SK-N-SH (cell line): ENCODE measurements at regions not wholly inside any gene's neighbourhood (a gene's known extent, or its start where the extent isn't known, plus 50 kb on each side); places are given as distances from the start of the nearest gene placed in this dataset.

Source experiments
- CTCF ChIA-PET: fragments of 300-600, 350-600 bp; formaldehyde crosslinking; extraction: SDS; loops from one replicate; lab custom pipeline; 2021; lab: Yijun Ruan, JAX
- POLR2A ChIA-PET: fragments of 350-600 bp; sonication (Branson Sonifier 250); formaldehyde crosslinking; extraction: SDS; loops from one replicate; lab custom pipeline; 2020; ENCODE audit warnings: antibody characterized with exemption, inconsistent platforms; lab: Yijun Ruan, JAX
- DNase-seq: peaks from one replicate; pipeline ENCODE4 v3.0.0; 2012
- H2AFZ ChIP-seq: fragments of 200-600 bp; sonication (generic); 2 replicates; pipeline ENCODE4 v1.8.1; 2016; ENCODE audit warnings: antibody characterized with exemption, mild to moderate bottlenecking, low read depth
- H3F3A ChIP-seq: fragments of 200-600 bp; sonication (generic); replicated peaks from 2 replicates; pipeline ENCODE3; 2016; ENCODE audit warnings: antibody characterized with exemption, mild to moderate bottlenecking; ENCODE audit not compliant: insufficient read depth
- H3K27ac ChIP-seq, 2 experiments: fragments of 200-500 bp in 1 of 2; fragments of 200-600 bp in 1 of 2; sonication (Bioruptor generic) in 1 of 2; sonication (generic), shearing (Covaris generic) in 1 of 2; 2 replicates each; pipeline versions ENCODE4 v1.5.1 to v1.6.1; 2014 to 2016; ENCODE audit warnings: low read depth in 2 of 2, inconsistent platforms in 1 of 2, low read length in 1 of 2, mild to moderate bottlenecking in 1 of 2, mixed read lengths in 1 of 2
- H3K27me3 ChIP-seq: fragments of 200-600 bp; sonication (generic), shearing (Covaris generic); 2 replicates; pipeline ENCODE4 v1.6.1; 2016; ENCODE audit warnings: mixed run types; ENCODE audit not compliant: insufficient read depth
- H3K36me3 ChIP-seq, 2 experiments: fragments of 200-500 bp in 1 of 2; fragments of 200-600 bp in 1 of 2; sonication (Bioruptor generic) in 1 of 2; sonication (generic) in 1 of 2; replicated peaks in 1 of 2; 2 replicates each; pipeline versions ENCODE3 to v1.5.1; 2014 to 2016; ENCODE audit warnings: low read length in 1 of 2, mild to moderate bottlenecking in 1 of 2; ENCODE audit not compliant: insufficient read depth in 2 of 2, control insufficient read depth in 1 of 2
- H3K4me1 ChIP-seq, 2 experiments: fragments of 200-500 bp in 1 of 2; fragments of 200-600 bp in 1 of 2; sonication (Bioruptor generic) in 1 of 2; sonication (generic), shearing (Covaris generic) in 1 of 2; 2 replicates each; pipeline versions ENCODE4 v1.5.1 to v1.6.1; 2014 to 2016; ENCODE audit warnings: low read depth in 1 of 2, low read length in 1 of 2, mixed run types in 1 of 2; ENCODE audit not compliant: insufficient read depth in 2 of 2, control insufficient read depth in 1 of 2
- H3K4me2 ChIP-seq: fragments of 200-600 bp; sonication (generic), shearing (Covaris generic); 2 replicates; pipeline ENCODE4 v1.6.1; 2017; ENCODE audit warnings: mixed run types
- H3K4me3 ChIP-seq, 2 experiments: fragments of 200-500 bp in 1 of 2; fragments of 200-600 bp in 1 of 2; sonication (Bioruptor generic) in 1 of 2; sonication (generic), shearing (Covaris generic) in 1 of 2; 2 replicates each; pipeline versions ENCODE4 v1.5.1 to v1.8.1; 2014 to 2016; ENCODE audit warnings: low read depth in 2 of 2, inconsistent platforms in 1 of 2, low read length in 1 of 2, mild to moderate bottlenecking in 1 of 2, mixed read lengths in 1 of 2, moderate library complexity in 1 of 2
- H3K79me2 ChIP-seq: fragments of 200-600 bp; sonication (generic); 2 replicates; pipeline ENCODE4 v1.8.1; 2017; ENCODE audit warnings: mild to moderate bottlenecking; ENCODE audit not compliant: insufficient read depth
- H3K9ac ChIP-seq: fragments of 200-600 bp; sonication (generic); 2 replicates; pipeline ENCODE4 v1.6.1; 2017; ENCODE audit warnings: mixed run types
- H3K9me2 ChIP-seq: fragments of 200-600 bp; sonication (generic); 2 replicates; pipeline ENCODE4 v1.6.1; 2017; ENCODE audit warnings: mixed run types
- H3K9me3 ChIP-seq: fragments of 200-600 bp; sonication (generic); 2 replicates; pipeline ENCODE4 v1.6.1; 2017; ENCODE audit warnings: mixed run types, mild to moderate bottlenecking, moderate library complexity
- H4K20me1 ChIP-seq: fragments of 200-600 bp; sonication (generic); 2 replicates; pipeline ENCODE4 v1.6.1; 2017; ENCODE audit warnings: mild to moderate bottlenecking, mixed run types; ENCODE audit not compliant: insufficient read depth
- CHD2 ChIP-seq: fragments of 150-350 bp; IDR thresholded peaks from 2 replicates; pipeline ENCODE4 v1.6.1; 2018; ENCODE audit warnings: low read length; ENCODE audit not compliant: partially characterized antibody
- ELF1 ChIP-seq: IDR thresholded peaks from 2 replicates; pipeline ENCODE4 v1.4.0; 2012
- FOXM1 ChIP-seq: IDR thresholded peaks from 2 replicates; pipeline ENCODE4 v1.4.0; 2012; ENCODE audit warnings: low read depth, mild to moderate bottlenecking
- GATA2 ChIP-seq: sonication (generic); formaldehyde crosslinking; IDR thresholded peaks from 2 replicates; pipeline ENCODE4 v1.5.0; 2020; ENCODE audit warnings: mild to moderate bottlenecking, missing genetic modification reagents
- NFIC ChIP-seq: IDR thresholded peaks from 2 replicates; pipeline ENCODE4 v1.4.0; 2012; ENCODE audit warnings: borderline replicate concordance
- NRF1 ChIP-seq: IDR thresholded peaks from 2 replicates; pipeline ENCODE4 v1.6.1; 2012; ENCODE audit warnings: low read depth, mild to moderate bottlenecking, low read length
- SIN3A ChIP-seq: IDR thresholded peaks from 2 replicates; pipeline ENCODE4 v1.6.1; 2012; ENCODE audit warnings: low read depth, mild to moderate bottlenecking, low read length, moderate library complexity, borderline replicate concordance
- SMC3 ChIP-seq: IDR thresholded peaks from 2 replicates; pipeline ENCODE4 v1.6.1; 2012; ENCODE audit warnings: low read depth, low read length, improper control_type of control experiment
- TAF1 ChIP-seq: IDR thresholded peaks from 2 replicates; pipeline ENCODE4 v1.6.1; 2012; ENCODE audit warnings: low read depth, mild to moderate bottlenecking, low read length, moderate library complexity, borderline replicate concordance
- TCF12 ChIP-seq: IDR thresholded peaks from 2 replicates; pipeline ENCODE4 v1.4.0; 2012
- YY1 ChIP-seq: IDR thresholded peaks from 2 replicates; pipeline ENCODE4 v1.4.0; 2012; ENCODE audit warnings: low read depth, mild to moderate bottlenecking
- TF ChIP-seq, protein P1 (sequence below): IDR thresholded peaks from 2 replicates; pipeline ENCODE4 v1.4.0; 2012; ENCODE audit warnings: low read depth, borderline replicate concordance
- TF ChIP-seq, protein P2 (sequence below): IDR thresholded peaks from 2 replicates; pipeline ENCODE4 v1.4.0; 2012; ENCODE audit warnings: low read depth, borderline replicate concordance
- TF ChIP-seq, protein P3 (sequence below): IDR thresholded peaks from 2 replicates; pipeline ENCODE4; 2012
- TF ChIP-seq, protein P4 (sequence below): fragments of 150-350 bp; IDR thresholded peaks from 2 replicates; pipeline ENCODE4 v1.6.1; 2017; ENCODE audit warnings: antibody characterized with exemption, low read length, low read depth, borderline replicate concordance

DNA sequence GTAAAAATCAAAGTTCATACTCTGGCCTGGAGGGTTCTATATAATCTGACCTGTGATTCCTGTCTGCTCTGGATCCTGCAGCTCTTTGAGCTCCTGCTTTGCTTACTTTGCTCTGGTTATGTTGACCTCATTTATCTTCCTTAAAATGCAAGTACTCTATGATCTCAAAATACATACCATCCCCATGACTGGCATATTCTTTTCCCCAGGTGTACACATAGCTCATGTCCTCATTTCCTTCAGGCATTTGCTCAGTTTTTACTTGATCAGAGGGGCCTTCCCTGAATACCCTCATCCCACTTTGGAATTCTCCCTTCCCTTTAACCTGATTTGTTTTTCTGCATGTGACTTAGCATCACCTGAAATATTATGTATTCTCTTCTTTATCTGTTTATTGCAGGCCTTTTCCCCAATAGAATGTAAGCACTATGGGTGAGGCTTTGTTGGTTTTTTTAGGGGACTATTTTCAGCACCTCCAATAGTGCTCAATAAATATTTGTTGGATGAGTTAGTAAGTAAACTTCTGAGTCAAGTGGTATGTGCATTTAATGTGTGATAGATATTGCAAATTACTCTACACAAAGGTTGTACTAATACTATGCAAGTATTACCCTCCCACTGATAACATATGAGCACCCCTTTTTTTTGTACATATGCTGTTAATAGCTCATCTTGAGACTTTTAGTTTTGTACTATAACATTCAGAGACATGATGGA, 211.5 kb downstream of the NMUR2 start:
- H3K79me2 ChIP-seq = no peaks in the 10 kb centered on the region
- no peak for TF ChIP-seq ELF1
- TF ChIP-seq, protein P1, sequence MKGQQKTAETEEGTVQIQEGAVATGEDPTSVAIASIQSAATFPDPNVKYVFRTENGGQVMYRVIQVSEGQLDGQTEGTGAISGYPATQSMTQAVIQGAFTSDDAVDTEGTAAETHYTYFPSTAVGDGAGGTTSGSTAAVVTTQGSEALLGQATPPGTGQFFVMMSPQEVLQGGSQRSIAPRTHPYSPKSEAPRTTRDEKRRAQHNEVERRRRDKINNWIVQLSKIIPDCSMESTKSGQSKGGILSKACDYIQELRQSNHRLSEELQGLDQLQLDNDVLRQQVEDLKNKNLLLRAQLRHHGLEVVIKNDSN = no peak
- no peak for TF ChIP-seq GATA2 (CRISPR knock-in tag)
- TF ChIP-seq, protein P2, sequence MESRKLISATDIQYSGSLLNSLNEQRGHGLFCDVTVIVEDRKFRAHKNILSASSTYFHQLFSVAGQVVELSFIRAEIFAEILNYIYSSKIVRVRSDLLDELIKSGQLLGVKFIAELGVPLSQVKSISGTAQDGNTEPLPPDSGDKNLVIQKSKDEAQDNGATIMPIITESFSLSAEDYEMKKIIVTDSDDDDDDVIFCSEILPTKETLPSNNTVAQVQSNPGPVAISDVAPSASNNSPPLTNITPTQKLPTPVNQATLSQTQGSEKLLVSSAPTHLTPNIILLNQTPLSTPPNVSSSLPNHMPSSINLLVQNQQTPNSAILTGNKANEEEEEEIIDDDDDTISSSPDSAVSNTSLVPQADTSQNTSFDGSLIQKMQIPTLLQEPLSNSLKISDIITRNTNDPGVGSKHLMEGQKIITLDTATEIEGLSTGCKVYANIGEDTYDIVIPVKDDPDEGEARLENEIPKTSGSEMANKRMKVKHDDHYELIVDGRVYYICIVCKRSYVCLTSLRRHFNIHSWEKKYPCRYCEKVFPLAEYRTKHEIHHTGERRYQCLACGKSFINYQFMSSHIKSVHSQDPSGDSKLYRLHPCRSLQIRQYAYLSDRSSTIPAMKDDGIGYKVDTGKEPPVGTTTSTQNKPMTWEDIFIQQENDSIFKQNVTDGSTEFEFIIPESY = no peak
- no peak for TF ChIP-seq SMC3
- TF ChIP-seq, protein P3, sequence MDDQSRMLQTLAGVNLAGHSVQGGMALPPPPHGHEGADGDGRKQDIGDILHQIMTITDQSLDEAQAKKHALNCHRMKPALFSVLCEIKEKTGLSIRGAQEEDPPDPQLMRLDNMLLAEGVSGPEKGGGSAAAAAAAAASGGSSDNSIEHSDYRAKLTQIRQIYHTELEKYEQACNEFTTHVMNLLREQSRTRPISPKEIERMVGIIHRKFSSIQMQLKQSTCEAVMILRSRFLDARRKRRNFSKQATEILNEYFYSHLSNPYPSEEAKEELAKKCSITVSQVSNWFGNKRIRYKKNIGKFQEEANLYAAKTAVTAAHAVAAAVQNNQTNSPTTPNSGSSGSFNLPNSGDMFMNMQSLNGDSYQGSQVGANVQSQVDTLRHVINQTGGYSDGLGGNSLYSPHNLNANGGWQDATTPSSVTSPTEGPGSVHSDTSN = no peak
- TF ChIP-seq TCF12 = no peak
- TF ChIP-seq, protein P4, sequence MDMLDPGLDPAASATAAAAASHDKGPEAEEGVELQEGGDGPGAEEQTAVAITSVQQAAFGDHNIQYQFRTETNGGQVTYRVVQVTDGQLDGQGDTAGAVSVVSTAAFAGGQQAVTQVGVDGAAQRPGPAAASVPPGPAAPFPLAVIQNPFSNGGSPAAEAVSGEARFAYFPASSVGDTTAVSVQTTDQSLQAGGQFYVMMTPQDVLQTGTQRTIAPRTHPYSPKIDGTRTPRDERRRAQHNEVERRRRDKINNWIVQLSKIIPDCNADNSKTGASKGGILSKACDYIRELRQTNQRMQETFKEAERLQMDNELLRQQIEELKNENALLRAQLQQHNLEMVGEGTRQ = no peak
- no peak for TF ChIP-seq SIN3A
- TF ChIP-seq TAF1 = no peak
- no peak for TF ChIP-seq FOXM1
- TF ChIP-seq NFIC = no peak
- no peak for TF ChIP-seq NRF1
- no peak for TF ChIP-seq CHD2
- no peak for TF ChIP-seq YY1
- TF ChIP-seq, all 33 proteins: peak for 0
- Histone ChIP-seq H3K9me3 (no peaks in the 10 kb centered on the region), H3K4me3 (no peak overlapping the region), H3K9me2 (no peaks in the 10 kb centered on the region), H3K27me3 (no peaks in the 10 kb centered on the region), H3K4me1 (no peaks in the 10 kb centered on the region), H3F3A (no peaks in the 10 kb centered on the region), H4K20me1 (no peaks in the 10 kb centered on the region), H2AFZ (no peak overlapping the region), H3K4me2 (no peak overlapping the region), H3K27ac (no peak overlapping the region), H3K36me3 (no peaks in the 10 kb centered on the region), H3K9ac (no peak overlapping the region)
- CTCF ChIA-PET = interaction anchor here (1.1 kb wide), 1 partner anchor 183 kb away, joined by 3 read pairs; no protein-coding TSS in a partner anchor
- POLR2A ChIA-PET = no interaction called here
- DNase-seq = no peak
